NCI-H187 treated with DMSO at 0.1 percent for 48 hours (cell line): ENCODE measurements at regions not wholly inside any gene's neighbourhood (a gene's known extent, or its start where the extent isn't known, plus 50 kb on each side); places are given as distances from the start of the nearest gene placed in this dataset.

Experiments
- DNase-seq: peaks from one replicate; lab custom pipeline; 2025; lab: John Stamatoyannopoulos, UW

DNA sequence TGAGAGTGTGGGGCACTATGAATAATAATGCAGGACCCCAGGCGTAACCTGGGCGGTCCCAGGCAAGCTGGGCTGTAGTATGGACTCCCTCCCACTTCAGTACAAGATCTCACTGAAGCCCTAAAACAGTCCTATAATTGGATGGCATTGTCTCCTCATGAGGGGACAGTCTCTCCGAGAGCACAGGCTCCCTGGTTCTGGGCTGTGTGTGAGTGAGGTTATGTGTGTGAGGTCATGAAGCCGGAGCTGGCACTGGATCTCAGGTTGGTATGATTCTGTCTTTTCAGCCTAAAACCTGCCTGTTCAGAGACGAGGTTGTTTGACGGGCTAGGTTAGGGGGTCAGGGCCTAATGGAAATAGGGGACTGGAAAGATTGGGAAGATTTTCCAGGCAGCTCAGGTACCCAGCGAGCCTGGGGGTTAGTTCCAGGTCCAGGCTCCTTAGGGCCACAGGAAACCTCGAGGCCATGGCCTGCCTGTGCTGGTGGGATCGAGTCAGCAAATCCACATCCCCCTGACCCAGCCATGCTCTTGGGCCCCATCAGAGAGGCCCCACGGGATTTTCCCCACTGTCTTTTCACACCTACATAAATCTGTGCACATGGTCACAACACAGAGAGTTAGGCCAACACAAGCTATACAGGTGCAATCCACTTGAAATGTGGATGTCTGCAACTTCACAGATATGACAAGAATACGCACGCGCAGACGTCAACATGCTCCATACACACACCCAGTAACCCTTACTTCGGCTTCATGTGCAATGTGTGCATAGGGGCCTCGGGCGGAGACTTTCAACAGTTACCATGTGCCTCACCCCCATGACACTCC lies 94.8 kb downstream of the INHBB start:
- no peak for DNase-seq

DNA sequence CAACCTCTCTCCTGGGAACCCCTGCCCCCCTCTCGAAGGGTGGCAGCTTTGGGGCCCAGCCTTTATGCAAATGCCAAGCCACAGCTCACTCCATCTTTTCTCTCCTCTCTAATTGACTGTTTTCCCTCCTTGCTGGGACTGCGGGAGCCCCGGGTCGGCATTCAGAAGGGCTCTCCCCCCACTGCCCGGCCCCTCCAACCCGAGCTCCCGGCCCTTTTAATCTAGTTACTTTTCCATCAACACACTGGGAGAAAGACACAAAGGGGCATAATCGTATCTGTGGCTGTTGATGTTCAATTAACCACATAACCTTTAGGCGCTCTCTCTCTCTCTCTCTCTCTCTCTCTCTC lies 95.4 kb downstream of the INHBB start:
- DNase-seq = no peak

DNA sequence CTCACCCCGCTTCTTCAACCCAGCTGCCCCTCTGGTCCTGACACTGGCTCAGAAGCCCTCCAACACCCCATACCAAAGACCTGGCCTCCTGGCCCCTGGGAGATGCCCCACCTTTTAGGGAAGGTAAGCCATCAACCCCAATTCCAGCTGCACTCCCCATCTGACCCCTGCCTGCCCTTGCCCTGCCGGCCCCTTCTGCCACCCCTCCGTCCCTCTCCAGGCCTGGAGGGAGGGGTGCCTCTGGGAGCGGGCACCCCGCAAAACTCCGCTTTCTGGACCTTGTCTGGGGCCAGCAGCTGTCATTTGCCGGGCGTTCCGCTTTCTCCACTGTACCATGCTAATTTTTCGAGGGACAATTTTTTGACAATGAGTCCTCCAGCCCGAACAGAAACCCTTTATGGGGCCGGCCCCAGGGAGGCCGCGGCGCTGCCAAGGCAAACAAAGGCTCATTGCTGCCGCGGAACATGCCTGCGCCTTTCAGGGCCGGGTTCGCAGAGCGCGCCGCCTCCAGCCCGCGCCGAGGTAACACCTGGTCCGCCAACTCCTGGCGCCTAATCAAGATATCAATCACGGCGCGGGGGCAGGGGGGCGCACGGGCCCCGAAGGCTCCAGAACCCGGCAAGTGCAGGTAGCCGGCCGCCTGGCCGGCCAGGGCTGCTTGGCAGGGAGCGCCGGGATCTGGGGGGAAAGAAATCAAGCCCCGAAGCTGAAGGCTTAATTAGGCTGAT lies 96.0 kb downstream of the INHBB start:
- no peak for DNase-seq

DNA sequence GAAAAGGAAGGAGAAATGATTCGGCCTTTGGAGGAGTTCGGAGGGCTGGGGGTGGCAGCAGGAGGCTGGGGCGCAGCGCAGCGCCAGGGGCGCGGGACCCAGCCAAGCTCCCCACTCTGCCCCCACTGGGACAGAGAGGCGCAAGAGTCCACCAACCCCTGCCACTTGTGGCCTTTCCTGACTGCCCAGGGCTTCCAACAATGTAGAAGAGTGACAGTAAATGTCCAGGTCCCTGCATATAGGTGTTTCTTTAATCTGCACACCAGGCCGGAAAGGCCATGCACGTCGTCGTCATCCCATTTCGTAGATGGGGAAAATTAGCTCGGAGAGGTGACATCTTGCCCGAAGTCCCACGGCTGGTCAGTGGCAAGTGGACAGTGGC lies 96.6 kb downstream of the INHBB start:
- DNase-seq = no peak

GRCh38 chr2:120442923-120443571 lies 97.1 kb downstream of the INHBB start:
- no peak for DNase-seq

- no peak for DNase-seq
These were observed 98.0 kb downstream of the INHBB start for GRCh38 chr2:120443946-120444345.

DNA sequence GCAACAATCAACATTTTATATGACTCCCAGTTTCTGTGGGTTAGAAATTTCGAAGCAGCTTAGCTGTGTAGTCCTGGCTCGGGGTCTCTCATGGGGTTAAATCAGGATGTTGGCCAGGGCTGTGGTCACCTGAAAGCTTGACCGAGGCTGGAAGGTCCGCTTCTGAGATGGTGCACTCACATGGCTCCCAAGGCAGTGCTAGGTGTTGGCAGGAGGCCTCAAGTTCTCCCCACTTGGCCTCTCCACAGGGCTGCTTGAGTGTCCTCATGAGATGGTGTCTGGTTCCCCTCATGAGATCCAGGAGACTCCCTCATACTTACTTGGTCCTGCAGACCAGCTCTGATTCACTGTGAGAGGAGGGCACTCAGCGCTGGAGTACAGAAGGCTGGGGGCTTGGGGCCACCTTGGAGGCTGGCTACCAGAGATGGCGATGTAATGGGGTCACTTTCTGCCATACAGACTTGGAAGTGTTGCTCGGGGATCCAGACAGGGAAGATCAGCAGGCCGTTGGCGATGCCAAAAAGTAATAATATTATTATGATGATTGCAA lies 98.8 kb downstream of the INHBB start:
- DNase-seq = no peak

DNA sequence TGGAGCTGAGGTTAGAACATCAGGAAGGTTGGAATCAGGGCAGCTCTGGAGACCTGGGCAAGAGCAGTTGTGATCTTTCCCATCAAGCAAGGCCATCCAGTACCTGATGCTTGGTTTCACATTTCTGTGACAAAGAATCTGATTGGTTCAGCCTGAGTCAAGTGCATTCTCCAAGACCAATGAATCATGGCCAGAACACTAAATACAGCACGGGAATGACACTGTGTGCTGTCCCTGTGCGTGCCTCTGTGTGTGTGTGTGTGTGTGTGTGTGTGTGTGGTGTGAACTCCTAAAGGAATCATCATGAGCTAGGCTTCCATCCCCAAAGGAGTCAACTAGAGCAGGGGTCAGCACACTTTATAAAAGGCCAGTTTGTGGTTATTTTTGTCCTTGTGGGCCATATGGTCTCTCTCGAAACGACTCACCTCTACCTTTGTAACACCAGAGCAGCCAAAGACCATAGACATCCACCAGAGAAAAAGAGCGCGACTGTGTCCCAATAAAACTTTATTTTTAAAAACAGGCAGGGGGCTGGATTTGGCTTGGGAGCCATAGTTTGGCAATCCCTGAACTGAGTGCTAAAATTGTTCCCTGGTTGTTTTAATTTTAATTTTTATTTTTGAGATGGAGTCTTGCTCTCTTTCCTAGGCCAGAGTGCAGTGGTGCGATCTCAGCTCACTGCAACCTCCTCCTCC lies 99.7 kb downstream of the INHBB start:
- DNase-seq = no peak

GRCh38 chr2:120446236-120447126 lies 100.5 kb downstream of the INHBB start:
- no peak for DNase-seq

DNA sequence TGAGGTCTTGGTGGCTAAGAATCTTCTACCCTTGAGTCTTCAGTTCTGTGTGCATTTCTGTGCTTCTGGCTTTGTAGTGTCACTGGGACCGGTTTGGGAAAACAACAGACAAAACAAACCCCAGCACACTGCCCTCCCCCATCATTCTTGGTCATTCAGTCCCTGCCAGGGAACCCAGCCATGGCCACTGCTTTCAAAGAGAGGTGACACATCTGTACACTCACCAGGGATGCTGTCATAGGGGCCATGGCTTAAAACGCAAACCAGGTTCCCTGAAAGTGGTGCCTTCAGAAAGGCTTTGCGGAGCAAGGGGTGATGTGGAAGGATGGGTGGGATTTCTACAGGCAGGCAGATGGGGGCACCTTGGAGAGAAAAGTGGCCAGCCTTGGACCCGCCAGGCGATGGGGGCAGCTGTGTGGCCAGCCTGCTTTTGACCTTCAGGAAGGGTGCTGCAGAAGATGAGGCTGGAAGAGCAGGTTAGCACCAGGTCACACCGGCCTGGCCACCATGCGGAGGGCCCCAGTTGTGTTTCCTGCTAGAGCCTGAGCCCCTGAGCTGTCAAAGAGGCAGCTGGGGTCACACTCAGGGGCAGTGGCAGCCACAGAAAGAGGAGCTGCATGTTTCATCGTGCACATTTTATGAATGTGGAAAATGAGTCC lies 101.3 kb downstream of the INHBB start:
- DNase-seq = no peak

GRCh38 chr2:120448436-120448835 lies 102.5 kb downstream of the INHBB start:
- no peak for DNase-seq

- DNase-seq = no peak
These were observed 103.2 kb downstream of the INHBB start for GRCh38 chr2:120448961-120449810.

DNA sequence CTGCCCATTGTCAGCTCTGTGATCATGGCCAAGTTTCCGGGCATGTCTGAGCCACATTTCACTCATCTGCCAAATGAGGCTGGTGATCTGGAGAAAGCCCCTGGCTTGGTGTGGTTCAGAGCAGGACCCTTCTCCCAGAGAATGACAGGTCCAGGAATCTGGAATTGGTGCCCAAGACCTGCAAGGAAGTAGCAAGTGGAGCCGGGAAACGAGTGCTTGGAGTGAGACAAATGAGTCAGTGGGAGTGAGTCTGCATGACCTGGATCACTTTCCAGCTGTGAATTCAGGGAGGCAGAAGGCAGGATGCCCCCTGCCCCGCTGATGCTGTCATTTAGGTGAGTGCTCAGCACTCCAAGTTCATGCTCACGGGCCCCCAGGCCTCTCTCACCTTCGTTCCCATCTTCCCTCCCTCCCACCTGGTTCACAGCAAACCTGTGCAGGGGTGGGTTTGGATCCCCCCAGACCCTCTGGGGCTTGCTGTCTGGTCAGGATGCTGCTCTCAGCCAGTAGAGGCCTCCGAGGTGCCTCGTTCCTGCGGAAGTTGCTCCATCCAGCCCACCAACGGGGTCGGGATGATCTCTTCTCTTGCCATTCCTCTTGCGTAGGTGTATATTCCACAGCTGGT lies 104.4 kb downstream of the INHBB start:
- no peak for DNase-seq

DNA sequence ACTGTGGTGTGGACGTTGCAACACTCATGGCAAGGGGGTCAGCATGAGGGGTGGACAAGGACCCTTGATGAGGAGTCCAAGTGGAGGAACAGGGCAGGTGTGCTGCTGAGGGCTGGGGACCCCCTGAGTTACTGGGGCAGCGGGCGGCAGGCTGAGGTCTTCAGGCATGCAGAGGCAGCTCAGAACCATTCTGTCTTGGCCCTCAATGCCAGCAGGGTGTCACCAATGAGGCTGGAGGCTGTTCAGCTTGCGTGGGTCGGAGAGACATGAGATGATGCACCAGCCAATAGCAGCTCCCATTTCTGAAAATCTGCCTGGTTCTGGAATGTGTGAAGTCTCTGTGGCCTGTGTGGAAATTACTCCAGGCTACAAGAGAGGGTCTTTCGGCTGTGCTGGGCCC lies 105.4 kb downstream of the INHBB start:
- no peak for DNase-seq

GRCh38 chr2:120452131-120452530 lies 106.2 kb downstream of the INHBB start:
- no peak for DNase-seq

GRCh38 chr2:120452945-120453634 lies 107.2 kb downstream of the INHBB start:
- no peak for DNase-seq

DNA sequence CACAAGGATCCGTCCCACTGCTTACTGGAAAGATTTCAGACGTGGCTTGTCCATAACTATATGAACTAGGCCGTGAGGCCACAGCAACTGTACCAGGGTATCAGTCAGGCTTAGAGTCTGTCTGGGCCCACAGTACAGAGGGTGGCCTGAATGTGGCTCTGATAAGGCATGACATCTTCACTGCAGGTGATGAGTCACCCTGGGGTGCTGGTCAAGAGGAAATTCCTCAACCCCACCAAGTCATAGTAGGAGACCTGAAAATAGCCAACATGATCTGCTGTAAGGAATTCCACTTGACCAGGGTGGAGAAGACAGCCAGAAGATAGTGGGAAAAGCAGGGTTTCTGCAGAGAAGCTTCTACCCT lies 107.7 kb downstream of the INHBB start:
- no peak for DNase-seq

- DNase-seq = no peak
These were observed 108.9 kb downstream of the INHBB start for GRCh38 chr2:120454654-120455385.
